ENCODE measurements at regions not wholly inside any gene's neighbourhood (a gene's known extent, or its start where the extent isn't known, plus 50 kb on each side); places are given as distances from the start of the nearest gene placed in this dataset.

- TF ChIP-seq CTCF (IDR thresholded peaks at IDR 0.05) (no peak), POLR2A (IDR thresholded peaks at IDR 0.05) (no peak)
Observed at GRCh38 chr2:236511266-236511665, 58.4 kb upstream of the ACKR3 start.
